HCT116 (cell line): ENCODE measurements at regions not wholly inside any gene's neighbourhood (a gene's known extent, or its start where the extent isn't known, plus 50 kb on each side); places are given as distances from the start of the nearest gene placed in this dataset.

ENCODE experiments used
- ATAC-seq: fragments of 200-7000 bp; cut with Tn5 transposase; 2 replicates; pipeline ENCODE4 v1.9.1; 2020; ENCODE audit warnings: mild to moderate bottlenecking, moderate library complexity
- BruUV-seq: library from RNA; stranded (reverse); fragments of 400-500 nt; replicated peaks from 2 replicates; lab custom pipeline; 2021; lab: Mats Ljungman, UMichigan
- CTCF ChIA-PET: fragments of 300-600 bp; sonication (Branson Sonifier 250); formaldehyde crosslinking; loops from one replicate; lab custom pipeline; 2021; ENCODE audit warnings: antibody characterized with exemption; lab: Charles Lee
- POLR2A ChIA-PET: fragments of 300-600, 350-600 bp; sonication (Branson Sonifier 250); formaldehyde crosslinking; loops from one replicate; lab custom pipeline; 2021; ENCODE audit warnings: antibody characterized with exemption; lab: Charles Lee
- RAD21 ChIA-PET, 2 experiments: fragments of 300-600 bp; sonication (Branson Sonifier 250); formaldehyde crosslinking; loops; one replicate each; lab custom pipeline; 2023; ENCODE audit warnings: low total read pairs in 2 of 2; ENCODE audit not compliant: uncharacterized antibody in 2 of 2, unreplicated experiment in 2 of 2, low non-redundant PET in 1 of 2; lab: Charles Lee
- DNase-seq: peaks from one replicate; pipeline ENCODE4 v3.0.0-alpha.2; 2010; ENCODE audit warnings: low read depth, low spot score
- H2AFZ ChIP-seq: fragments of 200-600 bp; shearing (Covaris generic), sonication (generic); 2 replicates; pipeline ENCODE4 v1.6.1; 2017; ENCODE audit warnings: low read depth, mixed run types, mixed read lengths, antibody characterized with exemption, low read length; ENCODE audit not compliant: poor library complexity, severe bottlenecking
- H3K27ac ChIP-seq: 2 replicates; pipeline ENCODE4 v1.5.1; 2012; ENCODE audit warnings: low read depth, low read length
- H3K27me3 ChIP-seq: fragments of 200-600 bp; sonication (generic); 2 replicates; pipeline ENCODE4 v1.6.1; 2016; ENCODE audit warnings: mixed run types, low read length, mixed read lengths; ENCODE audit not compliant: insufficient read depth
- H3K36me3 ChIP-seq, 2 experiments: fragments of 200-500 bp in 1 of 2; fragments of 200-600 bp in 1 of 2; sonication (Bioruptor generic) in 1 of 2; sonication (generic) in 1 of 2; 2 replicates each; pipeline versions ENCODE4 v1.5.1 to v1.6.1; 2014 to 2016; ENCODE audit warnings: low read length in 2 of 2, inconsistent platforms in 1 of 2, mixed read lengths in 1 of 2, mixed run types in 1 of 2; ENCODE audit not compliant: insufficient read depth in 2 of 2, control insufficient read depth in 1 of 2
- H3K4me1 ChIP-seq, 2 experiments: fragments of 200-600 bp in 1 of 2; sonication (generic) in 1 of 2; 2 replicates each; pipeline versions ENCODE4 v1.5.1 to v1.6.1; 2012 to 2017; ENCODE audit warnings: low read length in 2 of 2, inconsistent platforms in 1 of 2, mild to moderate bottlenecking in 1 of 2, mixed read lengths in 1 of 2, mixed run types in 1 of 2, moderate library complexity in 1 of 2; ENCODE audit not compliant: insufficient read depth in 2 of 2, control insufficient read depth in 1 of 2
- H3K4me2 ChIP-seq: fragments of 200-600 bp; sonication (generic); 2 replicates; pipeline ENCODE4 v1.6.1; 2017; ENCODE audit warnings: mixed run types, low read length, mixed read lengths
- H3K4me3 ChIP-seq, 2 experiments: fragments of 200-600 bp in 1 of 2; sonication (generic) in 1 of 2; replicated peaks in 1 of 2; 2 replicates each; pipeline ENCODE4 v1.5.1; 2011 to 2016; ENCODE audit warnings: low read length in 2 of 2, control low read depth in 1 of 2, low read depth in 1 of 2, mild to moderate bottlenecking in 1 of 2, mixed read lengths in 1 of 2, mixed run types in 1 of 2
- H3K79me2 ChIP-seq: fragments of 200-600 bp; sonication (generic); 2 replicates; pipeline ENCODE4 v1.6.1; 2017; ENCODE audit warnings: mild to moderate bottlenecking, mixed run types, low read length, moderate library complexity, mixed read lengths; ENCODE audit not compliant: insufficient read depth
- H3K9ac ChIP-seq: fragments of 200-600 bp; sonication (generic); 2 replicates; pipeline ENCODE4 v1.6.1; 2016; ENCODE audit warnings: low read length, mixed read lengths
- H3K9me2 ChIP-seq: fragments of 200-600 bp; sonication (generic), shearing (Covaris generic); 2 replicates; pipeline ENCODE4 v1.6.1; 2017; ENCODE audit warnings: mixed run types, mild to moderate bottlenecking, moderate library complexity; ENCODE audit not compliant: insufficient read depth
- H3K9me3 ChIP-seq, 2 experiments: fragments of 200-500 bp in 1 of 2; fragments of 200-600 bp in 1 of 2; sonication (Bioruptor generic) in 1 of 2; sonication (generic) in 1 of 2; 2 replicates each; pipeline ENCODE4 v1.6.1; 2014 to 2017; ENCODE audit warnings: low read length in 2 of 2, mixed read lengths in 2 of 2, inconsistent platforms in 1 of 2, low read depth in 1 of 2, mild to moderate bottlenecking in 1 of 2, mixed run types in 1 of 2, moderate library complexity in 1 of 2; ENCODE audit not compliant: control insufficient read depth in 1 of 2, insufficient read depth in 1 of 2
- H4K20me1 ChIP-seq: fragments of 200-600 bp; sonication (generic), shearing (Covaris generic); 2 replicates; pipeline ENCODE4 v1.6.1; 2017; ENCODE audit warnings: mixed run types, mild to moderate bottlenecking, moderate library complexity; ENCODE audit not compliant: insufficient read depth
- ATF3 ChIP-seq: IDR thresholded peaks from 2 replicates; pipeline ENCODE4 v1.6.1; 2012
- CBX3 ChIP-seq: IDR thresholded peaks from 2 replicates; pipeline ENCODE4 v1.6.1; 2012; ENCODE audit warnings: low read depth
- CTCF ChIP-seq, 3 experiments: fragments of 200-600 bp in 1 of 3; sonication (generic) in 1 of 3; IDR thresholded peaks in 2 of 3; conservative IDR thresholded peaks in 1 of 3; 2 replicates each; pipeline ENCODE4 v1.5.1; 2012 to 2017; ENCODE audit warnings: low read depth in 2 of 3, low read length in 2 of 3, antibody characterized with exemption in 1 of 3, borderline replicate concordance in 1 of 3, control low read depth in 1 of 3, mild to moderate bottlenecking in 1 of 3, mixed read lengths in 1 of 3, mixed run types in 1 of 3, moderate library complexity in 1 of 3; ENCODE audit not compliant: insufficient read depth in 1 of 3
- EGR1 ChIP-seq: IDR thresholded peaks from 2 replicates; pipeline ENCODE4 v1.6.1; 2012; ENCODE audit warnings: low read depth
- ELF1 ChIP-seq: IDR thresholded peaks from 2 replicates; pipeline ENCODE4 v1.6.1; 2012; ENCODE audit warnings: low read depth, borderline replicate concordance
- EZH2phosphoT487 ChIP-seq: fragments of 200-600 bp; IDR thresholded peaks from 2 replicates; pipeline ENCODE4 v1.6.1; 2018; ENCODE audit warnings: antibody characterized with exemption, borderline replicate concordance
- JUND ChIP-seq: IDR thresholded peaks from 2 replicates; pipeline ENCODE4 v1.6.1; 2012
- MAX ChIP-seq: IDR thresholded peaks from 2 replicates; pipeline ENCODE4 v1.6.1; 2012
- POLR2A ChIP-seq: IDR thresholded peaks from 2 replicates; pipeline ENCODE4 v1.7.0; 2011; ENCODE audit warnings: borderline replicate concordance; ENCODE audit not compliant: insufficient read depth, insufficient read length; ENCODE audit errors: extremely low read depth
- POLR2AphosphoS5 ChIP-seq: IDR thresholded peaks from 2 replicates; pipeline ENCODE4 v1.6.1; 2011; ENCODE audit warnings: mild to moderate bottlenecking, low read depth, low read length, moderate library complexity
- RAD21 ChIP-seq: IDR thresholded peaks from 2 replicates; pipeline ENCODE4 v1.6.1; 2012; ENCODE audit warnings: low read depth, mild to moderate bottlenecking
- REST ChIP-seq: IDR thresholded peaks from 2 replicates; pipeline ENCODE4 v1.6.1; 2012; ENCODE audit warnings: low read depth
- SIN3A ChIP-seq: IDR thresholded peaks from 2 replicates; pipeline ENCODE4 v1.6.1; 2012; ENCODE audit warnings: low read depth
- SP1 ChIP-seq: IDR thresholded peaks from 2 replicates; pipeline ENCODE4 v1.6.1; 2012; ENCODE audit warnings: low read depth
- TCF7L2 ChIP-seq: IDR thresholded peaks from 2 replicates; pipeline ENCODE4 v1.7.0; 2011; ENCODE audit warnings: borderline replicate concordance, inconsistent platforms; ENCODE audit not compliant: insufficient read depth, insufficient read length; ENCODE audit errors: extremely low read depth
- YY1 ChIP-seq: IDR thresholded peaks from 2 replicates; pipeline ENCODE4 v1.6.1; 2011; ENCODE audit warnings: low read length, low read depth, moderate library complexity, mild to moderate bottlenecking; ENCODE audit not compliant: insufficient replicate concordance; ENCODE audit errors: extremely low read depth
- ZBTB33 ChIP-seq: IDR thresholded peaks from 2 replicates; pipeline ENCODE4 v1.6.1; 2011; ENCODE audit warnings: mild to moderate bottlenecking, low read length, moderate library complexity; ENCODE audit not compliant: insufficient replicate concordance; ENCODE audit errors: extremely low read depth
- ZFX ChIP-seq: fragments of 450-650 bp; IDR thresholded peaks from 2 replicates; pipeline ENCODE4 v1.6.1; 2017
- ZNF274 ChIP-seq: fragments of 200-500 bp; sonication (Bioruptor generic); IDR thresholded peaks from 2 replicates; pipeline ENCODE4 v1.6.1; 2014; ENCODE audit warnings: mild to moderate bottlenecking, low read depth, low read length, inconsistent platforms
- intact Hi-C: fragments of 100-400 bp; cut with micrococcal nuclease; formaldehyde crosslinking; loops from 2 replicates; pipeline ENCODE4 v1.10.0; 2022

GRCh38 chr6:104522533-104522932 lies 337.2 kb downstream of the HACE1 start:
- H3K36me3 ChIP-seq: no peaks in the 10 kb centered on the region
- intact Hi-C loops: loop anchor here (10.0 kb wide), 2 partner anchors 198 to 1668 kb away; no protein-coding TSS in a partner anchor
- no peaks in the 10 kb centered on the region for H4K20me1 ChIP-seq
- H3K4me3 ChIP-seq: no peak overlapping the region
- CTCF ChIA-PET: no interaction called here
- POLR2A ChIA-PET: no interaction called here
- H3K9me3 ChIP-seq: no peaks in the 10 kb centered on the region
- no peaks in the 10 kb centered on the region for H3K4me1 ChIP-seq
- H3K27me3 ChIP-seq: no peaks in the 10 kb centered on the region
- H3K9me2 ChIP-seq: no peaks in the 10 kb centered on the region
- no peak for ATAC-seq
- H3K27ac ChIP-seq: no peak overlapping the region
- RAD21 ChIA-PET: no interaction called here
- H3K9ac ChIP-seq: no peak overlapping the region
- TF ChIP-seq REST (no peak), ZNF274 (no peak), ZFX (no peak), SIN3A (no peak), ELF1 (no peak), TCF7L2 (no peak), YY1 (no peak), RAD21 (no peak), EGR1 (no peak), JUND (no peak), SP1 (no peak), MAX (no peak), ATF3 (no peak), POLR2AphosphoS5 (no peak), ZBTB33 (no peak), CTCF (IDR thresholded peaks at IDR 0.05 in 2 of 3, conservative IDR thresholded peaks at IDR 0.05 in 1 of 3; ENCODE audit: borderline replicate concordance in 1 of 3, insufficient read depth in 1 of 3, low read depth in 2 of 3, low read length in 2 of 3) (no peak), CBX3 (no peak), POLR2A (no peak), EZH2phosphoT487 (no peak)
- H2AFZ ChIP-seq: no peak overlapping the region
- no TSS peak for BruUV-seq
- DNase-seq: no peak
- H3K79me2 ChIP-seq: no peaks in the 10 kb centered on the region
- H3K4me2 ChIP-seq: no peak overlapping the region
